NCI-H2196 treated with DMSO at 0.1 percent for 48 hours (cell line): ENCODE measurements at regions not wholly inside any gene's neighbourhood (a gene's known extent, or its start where the extent isn't known, plus 50 kb on each side); places are given as distances from the start of the nearest gene placed in this dataset.

Experiments used
- DNase-seq: peaks from one replicate; lab custom pipeline; 2025; ENCODE audit not compliant: unreplicated experiment; lab: John Stamatoyannopoulos, UW

GRCh38 chr12:127396734-127397133 lies 870.2 kb upstream of the TMEM132C start:
- no peak for DNase-seq

- no peak for DNase-seq
Measured at GRCh38 chr12:127398016-127398710, 868.8 kb upstream of the TMEM132C start.

- DNase-seq, result no peak
Measured at GRCh38 chr12:127399451-127399850, 867.5 kb upstream of the TMEM132C start.

GRCh38 chr12:127400221-127400620 lies 866.7 kb upstream of the TMEM132C start:
- no peak for DNase-seq

- DNase-seq, result no peak
Measured at GRCh38 chr12:127401005-127401404, 866.0 kb upstream of the TMEM132C start.

GRCh38 chr12:127401536-127401935 lies 865.4 kb upstream of the TMEM132C start:
- DNase-seq, result no peak

- DNase-seq, result no peak
Measured at GRCh38 chr12:127411166-127411915, 855.6 kb upstream of the TMEM132C start.

- DNase-seq, result no peak
Measured at GRCh38 chr12:127411981-127412380, 855.0 kb upstream of the TMEM132C start.

- no peak for DNase-seq
Measured at GRCh38 chr12:127412866-127413265, 854.1 kb upstream of the TMEM132C start.

GRCh38 chr12:127414186-127414585 lies 852.8 kb upstream of the TMEM132C start:
- no peak for DNase-seq

- no peak for DNase-seq
Measured at GRCh38 chr12:127414636-127415035, 852.3 kb upstream of the TMEM132C start.

GRCh38 chr12:127416796-127417195 lies 850.2 kb upstream of the TMEM132C start:
- no peak for DNase-seq

- no peak for DNase-seq
Measured at GRCh38 chr12:127419111-127419510, 847.9 kb upstream of the TMEM132C start.

GRCh38 chr12:127421614-127422013 lies 845.4 kb upstream of the TMEM132C start:
- DNase-seq, result no peak

GRCh38 chr12:127422935-127423566 lies 843.9 kb upstream of the TMEM132C start:
- no peak for DNase-seq

- DNase-seq, result no peak
Measured at GRCh38 chr12:127425474-127425873, 841.5 kb upstream of the TMEM132C start.

GRCh38 chr12:127428420-127428819 lies 838.5 kb upstream of the TMEM132C start:
- no peak for DNase-seq

- DNase-seq, result no peak
Measured at GRCh38 chr12:127429551-127430285, 837.3 kb upstream of the TMEM132C start.

GRCh38 chr12:127430401-127430800 lies 836.6 kb upstream of the TMEM132C start:
- no peak for DNase-seq

- no peak for DNase-seq
Measured at GRCh38 chr12:127431177-127431576, 835.8 kb upstream of the TMEM132C start.

- no peak for DNase-seq
Measured at GRCh38 chr12:127431594-127431993, 835.4 kb upstream of the TMEM132C start.
